IPS DF 19.7 (cell line): ENCODE measurements at regions not wholly inside any gene's neighbourhood (a gene's known extent, or its start where the extent isn't known, plus 50 kb on each side); places are given as distances from the start of the nearest gene placed in this dataset.

ENCODE experiments used
- DNase-seq: peaks from one replicate; pipeline ENCODE4 v3.0.0-alpha.2; 2013; ENCODE audit warnings: low read depth, low spot score

GRCh38 chr7:119100611-119101258 lies 876.2 kb downstream of the ANKRD7 start:
- DNase-seq = peak; percentile 52

GRCh38 chr7:119102291-119102690 lies 877.8 kb downstream of the ANKRD7 start:
- DNase-seq = no peak

GRCh38 chr7:119105381-119105780 lies 880.9 kb downstream of the ANKRD7 start:
- DNase-seq = no peak

GRCh38 chr7:119123326-119123725 lies 898.8 kb downstream of the ANKRD7 start:
- DNase-seq = no peak

- no peak for DNase-seq
These were observed 903.2 kb downstream of the ANKRD7 start for GRCh38 chr7:119127706-119128105.

GRCh38 chr7:119132436-119132835 lies 907.9 kb downstream of the ANKRD7 start:
- DNase-seq = no peak

GRCh38 chr7:119167431-119167830 lies 942.9 kb downstream of the ANKRD7 start:
- no peak for DNase-seq

- no peak for DNase-seq
These were observed 947.5 kb downstream of the ANKRD7 start for GRCh38 chr7:119172043-119172442.

GRCh38 chr7:119175911-119176627 lies 951.6 kb downstream of the ANKRD7 start:
- peak; percentile 91 for DNase-seq

- DNase-seq = no peak
These were observed 953.4 kb downstream of the ANKRD7 start for GRCh38 chr7:119177863-119178262.

GRCh38 chr7:119184124-119184788 lies 959.8 kb downstream of the ANKRD7 start:
- no peak for DNase-seq

GRCh38 chr7:119196183-119196582 lies 971.7 kb downstream of the ANKRD7 start:
- DNase-seq = no peak

- no peak for DNase-seq
These were observed 972.8 kb downstream of the ANKRD7 start for GRCh38 chr7:119197172-119197876.

GRCh38 chr7:119197877-119198527 lies 973.5 kb downstream of the ANKRD7 start:
- DNase-seq = peak; percentile 40

- no peak for DNase-seq
These were observed 995.2 kb downstream of the ANKRD7 start for GRCh38 chr7:119219663-119220062.

GRCh38 chr7:119223930-119224329 lies 999.4 kb downstream of the ANKRD7 start:
- no peak for DNase-seq

- no peak for DNase-seq
These were observed 1004.0 kb downstream of the ANKRD7 start for GRCh38 chr7:119228482-119228881.

GRCh38 chr7:119232091-119232490 lies 1007.6 kb downstream of the ANKRD7 start:
- DNase-seq = no peak

- DNase-seq = no peak
These were observed 1008.5 kb downstream of the ANKRD7 start for GRCh38 chr7:119233015-119233414.

GRCh38 chr7:119252962-119253361 lies 1020.0 kb upstream of the KCND2 start:
- no peak for DNase-seq

- DNase-seq = no peak
These were observed 1018.2 kb upstream of the KCND2 start for GRCh38 chr7:119254742-119255141.

GRCh38 chr7:119256001-119256400 lies 1017.0 kb upstream of the KCND2 start:
- no peak for DNase-seq
